ENCODE measurements at regions not wholly inside any gene's neighbourhood (a gene's known extent, or its start where the extent isn't known, plus 50 kb on each side); places are given as distances from the start of the nearest gene placed in this dataset.
A peak's percentile ranks its signal among the peaks of the same experiment; 100 is the strongest.

GRCh38 chr6:80541181-80541580 is 434.7 kb downstream of the BCKDHB start:
- H3K4me1 ChIP-seq (ENCODE audit: control insufficient read depth in 1 of 2, insufficient read depth in 2 of 2, low read depth in 1 of 2, low read length in 1 of 2) = 0 out of 4 replicates have a peak, but pooled peaks cover 0 to 6% of the 10 kb centered on the region in 2 experiments
- H3K27me3 ChIP-seq (ENCODE audit: insufficient read depth) = no peaks in the 10 kb centered on the region
- no peaks in the 10 kb centered on the region for H4K20me1 ChIP-seq (ENCODE audit: insufficient read depth)
- ChIA-PET POLR2A (no interaction called here), CTCF (no interaction called here)
- peak overlapping the region; percentile 7; the same call in 1 of the 2 replicates for H2AFZ ChIP-seq (ENCODE audit: low read depth)
- DNase-seq = no peak
- no peaks in the 10 kb centered on the region for H3K36me3 ChIP-seq (replicated peaks in 1 of 2; ENCODE audit: control insufficient read depth in 1 of 2, insufficient read depth in 2 of 2, low read length in 1 of 2)
- no peaks in the 10 kb centered on the region for H3K79me2 ChIP-seq (ENCODE audit: insufficient read depth)
- 0 out of 2 replicates have a peak overlapping the region, but pooled peaks have one; percentile 13 for H3K4me2 ChIP-seq
- peak overlapping the region in 1 of 2 experiments; percentile 53; a peak in 2 of 4 replicates for H3K27ac ChIP-seq (ENCODE audit: low read depth in 2 of 2, low read length in 1 of 2)
- H3K9me2 ChIP-seq = no peaks in the 10 kb centered on the region
- no peak overlapping the region for H3K4me3 ChIP-seq (ENCODE audit: low read depth in 2 of 2, low read length in 1 of 2)
- peak; percentile 91 for TF ChIP-seq JUND (IDR thresholded peaks at IDR 0.05)
- TF ChIP-seq PBX3 (IDR thresholded peaks at IDR 0.05) = peak; percentile 52; the same call in 1 of the 2 replicates
- peak; percentile 92 for TF ChIP-seq FOSL2 (IDR thresholded peaks at IDR 0.05; ENCODE audit: borderline replicate concordance, low read depth)
- TF ChIP-seq SMC3 (IDR thresholded peaks at IDR 0.05; ENCODE audit: low read depth, low read length) = no peak
- TF ChIP-seq, protein P1, sequence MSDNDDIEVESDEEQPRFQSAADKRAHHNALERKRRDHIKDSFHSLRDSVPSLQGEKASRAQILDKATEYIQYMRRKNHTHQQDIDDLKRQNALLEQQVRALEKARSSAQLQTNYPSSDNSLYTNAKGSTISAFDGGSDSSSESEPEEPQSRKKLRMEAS (IDR thresholded peaks at IDR 0.05; ENCODE audit: low read depth) = peak; percentile 53; the same call in 1 of the 2 replicates
- TF ChIP-seq SIN3A (IDR thresholded peaks at IDR 0.05; ENCODE audit: borderline replicate concordance, low read depth, low read length) = no peak
- TF ChIP-seq TAF1 (IDR thresholded peaks at IDR 0.05; ENCODE audit: borderline replicate concordance, low read depth, low read length) = no peak
- no peak for TF ChIP-seq MEF2A (IDR thresholded peaks at IDR 0.05; ENCODE audit: borderline replicate concordance, low read depth)
- peak; percentile 60; the same call in 1 of the 2 replicates for TF ChIP-seq NFIC (IDR thresholded peaks at IDR 0.05; ENCODE audit: borderline replicate concordance)
- 0 out of 2 replicates have a peak, but pooled peaks have one; percentile 60 for TF ChIP-seq RXRA (IDR thresholded peaks at IDR 0.05; ENCODE audit: borderline replicate concordance, low read depth)
- TF ChIP-seq EZH2phosphoT487 (IDR thresholded peaks at IDR 0.05; ENCODE audit: borderline replicate concordance, low read depth) = no peak
- no peak for TF ChIP-seq FOXM1 (IDR thresholded peaks at IDR 0.05; ENCODE audit: low read depth)
- 0 out of 2 replicates have a peak, but pooled peaks have one; percentile 67 for TF ChIP-seq TEAD4 (IDR thresholded peaks at IDR 0.05; ENCODE audit: borderline replicate concordance, insufficient read depth)
- no peak for TF ChIP-seq REST (IDR thresholded peaks at IDR 0.05; ENCODE audit: low read depth, low read length)
- TF ChIP-seq, protein P2, sequence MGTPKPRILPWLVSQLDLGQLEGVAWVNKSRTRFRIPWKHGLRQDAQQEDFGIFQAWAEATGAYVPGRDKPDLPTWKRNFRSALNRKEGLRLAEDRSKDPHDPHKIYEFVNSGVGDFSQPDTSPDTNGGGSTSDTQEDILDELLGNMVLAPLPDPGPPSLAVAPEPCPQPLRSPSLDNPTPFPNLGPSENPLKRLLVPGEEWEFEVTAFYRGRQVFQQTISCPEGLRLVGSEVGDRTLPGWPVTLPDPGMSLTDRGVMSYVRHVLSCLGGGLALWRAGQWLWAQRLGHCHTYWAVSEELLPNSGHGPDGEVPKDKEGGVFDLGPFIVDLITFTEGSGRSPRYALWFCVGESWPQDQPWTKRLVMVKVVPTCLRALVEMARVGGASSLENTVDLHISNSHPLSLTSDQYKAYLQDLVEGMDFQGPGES (IDR thresholded peaks at IDR 0.05; ENCODE audit: low read depth, low read length) = no peak
- TF ChIP-seq TCF12 (IDR thresholded peaks at IDR 0.05) = peak; percentile 78
- TF ChIP-seq EP300 (IDR thresholded peaks at IDR 0.05; ENCODE audit: borderline replicate concordance in 1 of 2, low read depth in 1 of 2, low read length in 1 of 2) = peak in 1 of 2 experiments; percentile 85; a peak in 2 of 4 replicates
- no peak for TF ChIP-seq GABPA (IDR thresholded peaks at IDR 0.05; ENCODE audit: low read depth)
- no peak overlapping the region for H3K9ac ChIP-seq
- peaks cover 8% of the 10 kb centered on the region; the same call in 1 of the 2 replicates for H3K9me3 ChIP-seq
- peaks cover 9% of the 10 kb centered on the region for H3F3A ChIP-seq (replicated peaks; ENCODE audit: insufficient read depth)
